CD4-positive, alpha-beta T cell treated with Interleukin-2 at 100 ng/mL for 4 hours (primary cell): ENCODE measurements at regions not wholly inside any gene's neighbourhood (a gene's known extent, or its start where the extent isn't known, plus 50 kb on each side); places are given as distances from the start of the nearest gene placed in this dataset.

ENCODE experiments used
- DNase-seq: peaks from one replicate; pipeline ENCODE4 v3.0.0-alpha.2; 2020; ENCODE audit warnings: low spot score

- DNase-seq = no peak
These were observed 54.7 kb upstream of the EGR2 start for GRCh38 chr10:62870866-62871265.

DNA sequence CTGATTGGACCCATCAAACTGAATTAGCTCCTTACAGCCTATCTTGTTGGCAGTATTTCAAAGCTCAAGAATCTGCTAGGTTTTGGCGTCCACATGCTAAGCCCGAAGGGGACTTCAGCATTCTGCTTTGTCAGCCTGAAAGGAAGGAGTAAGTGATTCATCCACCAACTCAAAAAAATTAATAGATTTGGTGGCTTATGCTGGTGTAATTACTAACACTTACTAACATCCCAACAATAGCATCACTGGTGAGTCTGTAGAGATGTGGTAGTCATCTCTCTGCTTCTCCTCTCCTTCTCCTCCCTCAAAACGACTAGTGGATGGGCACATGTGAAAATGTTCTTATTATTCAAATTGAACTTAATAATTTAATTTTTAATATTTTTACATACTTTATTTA is 53.8 kb upstream of the EGR2 start:
- DNase-seq = no peak

GRCh38 chr10:62866941-62867340 is 50.8 kb upstream of the EGR2 start:
- DNase-seq = no peak

DNA sequence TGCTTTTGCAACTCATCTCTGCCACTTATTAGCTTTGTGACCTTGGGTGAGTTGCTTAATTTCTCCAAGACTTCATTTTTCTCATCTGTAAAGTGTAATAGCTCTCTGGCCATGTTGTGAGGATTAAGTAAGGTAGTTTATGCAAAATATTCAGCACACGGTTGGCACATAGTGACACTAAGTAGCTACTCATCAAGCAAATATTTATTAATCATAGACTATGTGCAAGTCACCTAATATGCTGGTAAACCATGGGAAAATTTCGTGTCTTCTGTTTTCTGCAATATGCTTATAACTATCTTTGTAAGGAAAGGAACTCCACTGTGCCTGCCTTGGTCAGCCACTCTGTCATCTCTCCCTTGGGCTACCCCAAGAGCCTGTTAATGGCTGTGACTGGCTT is 50.3 kb upstream of the EGR2 start:
- no peak for DNase-seq
